Vagina (tissue), 2 donors: ENCODE measurements at regions not wholly inside any gene's neighbourhood (a gene's known extent, or its start where the extent isn't known, plus 50 kb on each side); places are given as distances from the start of the nearest gene placed in this dataset.

ENCODE experiments used
- DNase-seq, 2 donors: peaks; one replicate each; pipeline ENCODE4 v3.0.0-alpha.2; 2017; ENCODE audit errors: extremely low spot score in 2 of 2
- H3K27ac ChIP-seq: fragments of 200-600 bp; sonication (generic); one replicate; pipeline ENCODE4 v1.5.1; 2019
- H3K27me3 ChIP-seq: fragments of 200-600 bp; sonication (generic); one replicate; pipeline ENCODE4 v1.5.1; 2019
- H3K36me3 ChIP-seq, 2 donors: fragments of 200-600 bp; sonication (generic); one replicate each; pipeline ENCODE4 v1.5.1; 2017 to 2019
- H3K4me1 ChIP-seq: fragments of 200-600 bp; sonication (generic); one replicate; pipeline ENCODE4 v1.5.1; 2019
- H3K4me3 ChIP-seq, 2 donors: fragments of 200-600 bp; sonication (generic); 1 replicate in 1 of 2; 2 replicates in 1 of 2; pipeline ENCODE4 v1.5.1; 2016 to 2019
- H3K9me3 ChIP-seq: fragments of 200-600 bp; sonication (generic); one replicate; pipeline ENCODE4 v1.5.1; 2019
- POLR2A ChIP-seq, 2 donors: fragments of 450-650 bp; IDR thresholded peaks; one replicate each; pipeline ENCODE4 v1.6.1; 2017; ENCODE audit warnings: antibody characterized with exemption in 2 of 2, mild to moderate bottlenecking in 2 of 2, moderate library complexity in 2 of 2
- POLR2AphosphoS5 ChIP-seq, 2 donors: sonication (generic); formaldehyde crosslinking; IDR thresholded peaks; one replicate each; pipeline ENCODE4 v1.9.0; 2017; ENCODE audit warnings: antibody characterized with exemption in 2 of 2, mild to moderate bottlenecking in 2 of 2, low read depth in 1 of 2; ENCODE audit not compliant: insufficient read depth in 1 of 2
- intact Hi-C: fragments of 100-400 bp; cut with DNase I; formaldehyde crosslinking; loops from one replicate; pipeline ENCODE4 v1.15.1; 2023
- TF ChIP-seq, protein P1 (sequence below), 3 experiments: fragments of 450-650 bp in 2 of 3; fragments of 200-600 bp in 1 of 3; sonication (generic) in 1 of 3; IDR thresholded peaks; one replicate each; pipeline ENCODE4 v1.5.1; 2017 to 2019; ENCODE audit warnings: antibody characterized with exemption in 3 of 3, mild to moderate bottlenecking in 2 of 3, moderate library complexity in 2 of 3

DNA sequence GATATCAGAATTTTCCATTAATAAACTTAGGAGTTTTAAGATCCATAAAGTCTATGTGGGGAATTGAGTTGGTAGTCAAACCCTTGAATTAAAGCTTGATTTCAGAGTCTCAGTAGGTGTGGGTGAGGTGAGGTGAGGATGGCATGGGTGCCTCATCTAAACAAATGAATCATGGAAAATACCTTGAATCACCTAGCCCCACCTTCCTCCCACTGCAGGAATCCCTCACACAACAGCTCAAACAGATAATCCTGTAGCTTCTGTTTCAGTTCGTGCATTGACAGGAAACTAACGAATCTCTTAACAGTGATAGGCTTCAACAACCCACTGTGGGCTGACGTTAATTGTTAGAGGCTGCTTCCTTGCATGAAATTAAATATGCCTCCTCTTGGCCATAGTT is 185.0 kb downstream of the SREK1 start:
- intact Hi-C loops, result no loop called here
- Histone ChIP-seq H3K4me1 (no peaks in the 10 kb centered on the region), H3K9me3 (no peaks in the 10 kb centered on the region), H3K4me3 (no peak overlapping the region), H3K27me3 (no peaks in the 10 kb centered on the region), H3K36me3 (no peaks in the 10 kb centered on the region), H3K27ac (no peak overlapping the region)
- TF ChIP-seq, protein P1, sequence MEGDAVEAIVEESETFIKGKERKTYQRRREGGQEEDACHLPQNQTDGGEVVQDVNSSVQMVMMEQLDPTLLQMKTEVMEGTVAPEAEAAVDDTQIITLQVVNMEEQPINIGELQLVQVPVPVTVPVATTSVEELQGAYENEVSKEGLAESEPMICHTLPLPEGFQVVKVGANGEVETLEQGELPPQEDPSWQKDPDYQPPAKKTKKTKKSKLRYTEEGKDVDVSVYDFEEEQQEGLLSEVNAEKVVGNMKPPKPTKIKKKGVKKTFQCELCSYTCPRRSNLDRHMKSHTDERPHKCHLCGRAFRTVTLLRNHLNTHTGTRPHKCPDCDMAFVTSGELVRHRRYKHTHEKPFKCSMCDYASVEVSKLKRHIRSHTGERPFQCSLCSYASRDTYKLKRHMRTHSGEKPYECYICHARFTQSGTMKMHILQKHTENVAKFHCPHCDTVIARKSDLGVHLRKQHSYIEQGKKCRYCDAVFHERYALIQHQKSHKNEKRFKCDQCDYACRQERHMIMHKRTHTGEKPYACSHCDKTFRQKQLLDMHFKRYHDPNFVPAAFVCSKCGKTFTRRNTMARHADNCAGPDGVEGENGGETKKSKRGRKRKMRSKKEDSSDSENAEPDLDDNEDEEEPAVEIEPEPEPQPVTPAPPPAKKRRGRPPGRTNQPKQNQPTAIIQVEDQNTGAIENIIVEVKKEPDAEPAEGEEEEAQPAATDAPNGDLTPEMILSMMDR (IDR thresholded peaks at IDR 0.05), result no peak
- TF ChIP-seq POLR2AphosphoS5 (IDR thresholded peaks at IDR 0.05; ENCODE audit: insufficient read depth in 1 of 2, low read depth in 1 of 2) (no peak), POLR2A (IDR thresholded peaks at IDR 0.05) (no peak)
- DNase-seq, result no peak

DNA sequence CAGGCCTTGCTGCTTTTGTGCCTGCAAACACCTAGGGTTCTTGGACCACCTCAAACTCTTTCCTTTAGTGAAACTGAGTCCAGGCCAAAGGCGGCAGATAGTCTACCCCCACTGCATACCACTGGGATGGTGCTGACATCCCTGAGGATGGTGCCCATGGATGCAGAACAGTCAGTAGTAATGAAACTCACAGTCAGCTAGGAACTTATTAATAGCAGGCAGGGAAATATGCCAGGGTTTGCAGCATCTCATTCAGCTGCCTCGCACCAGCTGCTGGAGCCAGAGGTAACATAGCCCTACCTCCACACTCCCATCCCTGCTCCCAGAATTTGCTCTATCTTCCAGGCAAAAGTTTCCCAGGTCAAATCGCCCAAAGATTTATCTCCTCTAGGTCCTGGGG is 189.1 kb downstream of the SREK1 start:
- no peak for DNase-seq
- TF ChIP-seq POLR2AphosphoS5 (IDR thresholded peaks at IDR 0.05; ENCODE audit: insufficient read depth in 1 of 2, low read depth in 1 of 2), result no peak
- TF ChIP-seq, protein P1 (IDR thresholded peaks at IDR 0.05), result no peak
- no peak for TF ChIP-seq POLR2A (IDR thresholded peaks at IDR 0.05)
- no peaks in the 10 kb centered on the region for H3K36me3 ChIP-seq
- no peaks in the 10 kb centered on the region for H3K4me1 ChIP-seq
- no peak overlapping the region for H3K27ac ChIP-seq
- no peaks in the 10 kb centered on the region for H3K9me3 ChIP-seq
- H3K4me3 ChIP-seq, result no peak overlapping the region
- intact Hi-C loops, result no loop called here
- no peaks in the 10 kb centered on the region for H3K27me3 ChIP-seq

DNA sequence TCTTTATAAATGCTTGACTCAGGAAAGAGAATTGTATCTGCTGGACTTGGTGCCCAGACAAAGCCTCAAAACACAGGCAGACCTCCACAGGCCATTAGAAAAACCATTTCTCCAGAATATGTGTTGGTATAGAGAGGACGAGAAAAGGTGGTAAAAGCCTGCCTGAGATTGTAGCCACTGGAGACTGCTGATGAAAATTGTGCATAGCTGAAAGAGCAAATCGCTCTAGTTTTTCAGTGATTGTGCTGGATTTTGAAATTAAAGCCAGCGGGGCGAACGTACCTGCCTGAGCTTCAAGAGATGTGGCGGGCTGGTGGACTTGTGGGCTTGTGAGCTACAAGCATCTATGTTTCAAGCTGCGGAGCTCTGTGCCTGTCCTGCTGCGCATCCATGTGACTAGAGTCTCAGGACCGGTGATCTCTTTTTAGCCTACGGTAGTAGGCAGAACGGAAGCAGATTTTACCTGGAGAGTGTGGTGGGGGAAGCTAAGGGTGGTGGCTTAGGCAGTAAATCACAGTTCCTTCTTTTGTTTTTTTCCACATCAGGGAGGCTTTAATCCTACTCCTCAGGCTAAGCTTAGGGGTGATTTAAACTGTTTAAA is 193.6 kb downstream of the SREK1 start:
- Histone ChIP-seq H3K4me3 (no peak overlapping the region), H3K4me1 (no peaks in the 10 kb centered on the region), H3K27me3 (no peaks in the 10 kb centered on the region), H3K9me3 (no peaks in the 10 kb centered on the region), H3K27ac (no peak overlapping the region), H3K36me3 (no peaks in the 10 kb centered on the region)
- intact Hi-C loops, result no loop called here
- TF ChIP-seq POLR2AphosphoS5 (IDR thresholded peaks at IDR 0.05; ENCODE audit: insufficient read depth in 1 of 2, low read depth in 1 of 2), result no peak
- no peak for TF ChIP-seq POLR2A (IDR thresholded peaks at IDR 0.05)
- TF ChIP-seq, protein P1 (IDR thresholded peaks at IDR 0.05), result no peak
- no peak for DNase-seq

DNA sequence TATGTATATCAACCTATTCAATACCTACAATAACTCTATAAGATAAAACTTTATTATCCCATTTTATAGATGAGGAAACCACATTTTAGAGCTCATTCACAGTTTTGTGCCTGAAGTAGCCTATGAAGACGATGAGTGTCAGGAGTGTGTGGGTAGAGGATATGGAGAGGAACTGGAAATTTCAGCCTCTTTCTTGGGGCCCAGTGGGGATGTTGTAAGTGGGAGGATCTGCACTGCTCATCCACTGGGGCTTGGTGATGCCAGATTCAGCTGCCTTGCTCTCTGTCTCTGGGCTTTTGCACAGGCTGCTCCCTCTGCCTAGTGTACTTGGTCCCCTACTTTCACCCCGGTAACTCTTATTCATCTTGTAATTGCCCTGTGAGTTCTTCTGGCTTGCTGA is 194.7 kb downstream of the SREK1 start:
- no peak for DNase-seq
- Histone ChIP-seq H3K36me3 (no peaks in the 10 kb centered on the region), H3K4me1 (no peaks in the 10 kb centered on the region), H3K9me3 (no peaks in the 10 kb centered on the region), H3K27me3 (no peaks in the 10 kb centered on the region), H3K4me3 (no peak overlapping the region), H3K27ac (no peak overlapping the region)
- intact Hi-C loops, result no loop called here
- no peak for TF ChIP-seq POLR2AphosphoS5 (IDR thresholded peaks at IDR 0.05; ENCODE audit: insufficient read depth in 1 of 2, low read depth in 1 of 2)
- TF ChIP-seq POLR2A (IDR thresholded peaks at IDR 0.05), result no peak
- TF ChIP-seq, protein P1 (IDR thresholded peaks at IDR 0.05), result no peak

DNA sequence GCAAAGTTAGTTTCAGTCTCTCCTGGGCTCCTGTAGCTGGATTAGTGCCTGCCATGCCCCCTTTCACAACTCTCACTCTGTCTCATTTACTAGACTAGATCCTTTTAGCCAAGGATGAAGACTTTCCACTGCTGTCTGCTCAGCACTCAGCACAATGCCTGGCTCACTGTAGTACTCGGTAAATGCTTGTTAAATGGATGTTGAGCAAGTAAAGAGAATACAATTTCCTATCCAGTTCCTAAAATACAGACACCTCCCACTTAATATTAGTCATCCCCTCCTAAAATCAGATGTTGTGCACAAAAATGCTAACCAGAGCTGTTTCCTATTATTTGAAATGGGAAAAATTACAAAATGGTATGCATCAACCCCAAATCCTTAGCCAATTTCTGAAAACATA is 195.8 kb downstream of the SREK1 start:
- Histone ChIP-seq H3K9me3 (no peaks in the 10 kb centered on the region), H3K4me3 (no peak overlapping the region), H3K4me1 (no peaks in the 10 kb centered on the region), H3K36me3 (no peaks in the 10 kb centered on the region), H3K27ac (no peak overlapping the region), H3K27me3 (no peaks in the 10 kb centered on the region)
- no peak for DNase-seq
- intact Hi-C loops, result no loop called here
- TF ChIP-seq, protein P1 (IDR thresholded peaks at IDR 0.05), result no peak
- TF ChIP-seq POLR2AphosphoS5 (IDR thresholded peaks at IDR 0.05; ENCODE audit: insufficient read depth in 1 of 2, low read depth in 1 of 2) (no peak), POLR2A (IDR thresholded peaks at IDR 0.05) (no peak)
